Fibroblast of lung (primary cell): ENCODE measurements at regions not wholly inside any gene's neighbourhood (a gene's known extent, or its start where the extent isn't known, plus 50 kb on each side); places are given as distances from the start of the nearest gene placed in this dataset.

Source experiments
- CTCF ChIP-seq, 2 donors: IDR thresholded peaks in 1 of 2; conservative IDR thresholded peaks in 1 of 2; 1 replicate in 1 of 2; 2 replicates in 1 of 2; pipeline ENCODE4 v1.5.1; 2011 to 2012; ENCODE audit warnings: low read length in 2 of 2, control low read depth in 1 of 2, inconsistent platforms in 1 of 2, low read depth in 1 of 2, mild to moderate bottlenecking in 1 of 2
- EZH2 ChIP-seq: IDR thresholded peaks from 2 replicates; pipeline ENCODE4 v1.5.1; 2012; ENCODE audit warnings: low read length, control low read depth, mild to moderate bottlenecking; ENCODE audit errors: missing control alignments

- TF ChIP-seq CTCF (conservative IDR thresholded peaks at IDR 0.05 in 1 of 2, IDR thresholded peaks at IDR 0.05 in 1 of 2; ENCODE audit: low read depth in 1 of 2, low read length in 2 of 2) (no peak), EZH2 (no peak)
These were observed 1235.7 kb downstream of the BRD1 start for GRCh38 chr22:48592066-48592345.
